ENCODE measurements at regions not wholly inside any gene's neighbourhood (a gene's known extent, or its start where the extent isn't known, plus 50 kb on each side); places are given as distances from the start of the nearest gene placed in this dataset.
A peak's percentile ranks its signal among the peaks of the same experiment; 100 is the strongest.
"Not testable (repeated sequence)": the region's sequence is repeated elsewhere in the genome, so short reads cannot be mapped to it uniquely, and the experiment has no call there.

DNA sequence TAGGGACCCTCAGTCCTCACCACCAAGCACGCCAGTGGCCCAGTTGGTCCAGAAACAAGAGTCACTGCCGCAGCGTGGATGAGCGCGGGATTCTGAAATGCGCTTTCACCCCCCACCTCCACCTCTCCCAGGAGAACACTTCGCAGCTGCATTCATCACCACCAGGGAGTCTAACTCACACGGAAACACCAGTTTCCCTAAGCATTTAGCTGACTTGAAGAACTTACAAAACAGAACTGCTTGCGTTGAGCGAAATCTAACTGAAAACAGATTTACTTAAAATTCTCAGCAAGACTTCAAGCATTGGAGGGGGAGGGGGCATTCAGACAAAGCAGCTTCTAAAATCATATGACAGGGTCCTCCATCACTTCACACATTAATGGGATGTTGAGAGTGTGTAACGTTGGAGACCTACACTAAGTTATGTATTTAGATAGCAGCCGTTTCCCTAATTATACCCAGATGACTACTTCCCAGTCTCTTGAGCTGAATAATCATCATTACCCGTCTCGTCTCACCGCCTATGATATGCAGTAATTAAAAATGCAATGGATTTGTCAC is 258.2 kb upstream of the IRS2 start:
- 78% methylated on average over 15 of the region's 15 CpGs for WGBS
- no peak for TF ChIP-seq YY1 (IDR thresholded peaks at IDR 0.05)
- no peak for TF ChIP-seq RAD21 (IDR thresholded peaks at IDR 0.05)
- TF ChIP-seq, protein P1, sequence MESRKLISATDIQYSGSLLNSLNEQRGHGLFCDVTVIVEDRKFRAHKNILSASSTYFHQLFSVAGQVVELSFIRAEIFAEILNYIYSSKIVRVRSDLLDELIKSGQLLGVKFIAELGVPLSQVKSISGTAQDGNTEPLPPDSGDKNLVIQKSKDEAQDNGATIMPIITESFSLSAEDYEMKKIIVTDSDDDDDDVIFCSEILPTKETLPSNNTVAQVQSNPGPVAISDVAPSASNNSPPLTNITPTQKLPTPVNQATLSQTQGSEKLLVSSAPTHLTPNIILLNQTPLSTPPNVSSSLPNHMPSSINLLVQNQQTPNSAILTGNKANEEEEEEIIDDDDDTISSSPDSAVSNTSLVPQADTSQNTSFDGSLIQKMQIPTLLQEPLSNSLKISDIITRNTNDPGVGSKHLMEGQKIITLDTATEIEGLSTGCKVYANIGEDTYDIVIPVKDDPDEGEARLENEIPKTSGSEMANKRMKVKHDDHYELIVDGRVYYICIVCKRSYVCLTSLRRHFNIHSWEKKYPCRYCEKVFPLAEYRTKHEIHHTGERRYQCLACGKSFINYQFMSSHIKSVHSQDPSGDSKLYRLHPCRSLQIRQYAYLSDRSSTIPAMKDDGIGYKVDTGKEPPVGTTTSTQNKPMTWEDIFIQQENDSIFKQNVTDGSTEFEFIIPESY (IDR thresholded peaks at IDR 0.05): no peak
- H3K9me3 ChIP-seq (ENCODE audit: control insufficient read depth in 4 of 4, low read length in 3 of 4): no peaks in the 10 kb centered on the region
- H3K27me3 ChIP-seq (ENCODE audit: control insufficient read depth in 4 of 4, insufficient read depth in 4 of 4, low read length in 3 of 4): no peaks in the 10 kb centered on the region
- peak overlapping the region; percentile 24 to 31 (median 30) for H3K4me3 ChIP-seq (ENCODE audit: low read depth in 1 of 3, low read length in 3 of 3)
- no peak overlapping the region for H3K9ac ChIP-seq (ENCODE audit: low read depth in 1 of 2, low read length in 2 of 2)
- peak overlapping the region in 1 of 2 donors; percentile 73 for H3K27ac ChIP-seq (ENCODE audit: low read depth in 1 of 2, low read length in 2 of 2)
- H3K36me3 ChIP-seq (ENCODE audit: control insufficient read depth in 4 of 4, insufficient read depth in 3 of 4, low read depth in 1 of 4, low read length in 3 of 4): no peaks in the 10 kb centered on the region
- no peak for DNase-seq (ENCODE audit: low spot score)
- H3K4me1 ChIP-seq (ENCODE audit: control insufficient read depth in 4 of 4, insufficient read depth in 4 of 4, low read length in 3 of 4): peaks cover 10 to 20% (median 15%) of the 10 kb centered on the region in 4 donors

DNA sequence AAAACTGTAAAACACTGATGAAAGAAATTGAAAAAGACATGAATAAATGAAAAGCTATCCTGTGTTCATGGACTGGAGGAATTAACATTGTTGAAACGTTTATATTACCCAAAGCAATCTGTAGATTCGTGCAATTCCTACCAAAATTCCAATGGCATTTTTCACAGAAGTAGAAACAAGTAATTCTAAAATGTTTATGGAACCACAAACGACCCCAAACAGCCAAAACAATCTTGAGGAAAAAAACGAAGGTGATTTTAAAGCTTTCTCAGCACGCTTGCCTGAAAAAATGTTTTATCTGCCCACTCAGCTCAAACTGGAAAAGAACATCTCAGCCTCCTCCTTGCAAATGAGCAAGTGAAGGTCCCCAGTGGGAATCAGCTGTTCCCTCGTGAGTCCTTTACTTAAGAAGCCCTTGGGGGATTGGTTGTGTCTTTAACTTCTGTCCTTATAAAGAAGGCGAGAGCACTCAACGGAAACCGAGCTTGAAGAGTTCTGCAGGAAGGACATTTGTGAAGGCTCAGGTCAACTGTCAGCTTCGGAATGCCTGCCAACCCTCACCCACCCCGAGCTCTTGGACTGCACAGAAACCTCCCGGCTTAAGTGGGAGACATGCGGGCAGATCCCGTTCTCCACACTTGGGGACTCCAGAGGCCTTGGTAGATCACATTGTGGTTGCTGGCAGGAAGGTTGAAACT is 256.0 kb upstream of the IRS2 start:
- Histone ChIP-seq H3K9me3 (ENCODE audit: control insufficient read depth in 4 of 4, low read length in 3 of 4) (no peaks in the 10 kb centered on the region), H3K9ac (ENCODE audit: low read depth in 1 of 2, low read length in 2 of 2) (no peak overlapping the region), H3K36me3 (ENCODE audit: control insufficient read depth in 4 of 4, insufficient read depth in 3 of 4, low read depth in 1 of 4, low read length in 3 of 4) (no peaks in the 10 kb centered on the region), H3K4me3 (ENCODE audit: low read depth in 1 of 3, low read length in 3 of 3) (no peak overlapping the region), H3K4me1 (ENCODE audit: control insufficient read depth in 4 of 4, insufficient read depth in 4 of 4, low read length in 3 of 4) (peaks cover 10 to 15% (median 13%) of the 10 kb centered on the region in 4 donors), H3K27ac (ENCODE audit: low read depth in 1 of 2, low read length in 2 of 2) (no peak overlapping the region), H3K27me3 (ENCODE audit: control insufficient read depth in 4 of 4, insufficient read depth in 4 of 4, low read length in 3 of 4) (no peaks in the 10 kb centered on the region)
- 82% methylated on average over 14 of the region's 14 CpGs for WGBS
- TF ChIP-seq, protein P1 (IDR thresholded peaks at IDR 0.05): no peak
- TF ChIP-seq JUND (IDR thresholded peaks at IDR 0.05) (no peak), FOXA1 (IDR thresholded peaks at IDR 0.05) (no peak), GABPA (IDR thresholded peaks at IDR 0.05 in 1 of 2, conservative IDR thresholded peaks at IDR 0.05 in 1 of 2) (no peak), HNF4G (IDR thresholded peaks at IDR 0.05) (no peak), TAF1 (conservative IDR thresholded peaks at IDR 0.05) (no peak), HNF4A (conservative IDR thresholded peaks at IDR 0.05) (no peak), RAD21 (IDR thresholded peaks at IDR 0.05) (no peak), YY1 (IDR thresholded peaks at IDR 0.05) (no peak), SP1 (IDR thresholded peaks at IDR 0.05) (no peak)
- TF ChIP-seq, protein P2, sequence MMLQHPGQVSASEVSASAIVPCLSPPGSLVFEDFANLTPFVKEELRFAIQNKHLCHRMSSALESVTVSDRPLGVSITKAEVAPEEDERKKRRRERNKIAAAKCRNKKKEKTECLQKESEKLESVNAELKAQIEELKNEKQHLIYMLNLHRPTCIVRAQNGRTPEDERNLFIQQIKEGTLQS (IDR thresholded peaks at IDR 0.05): no peak
- no peak for DNase-seq (ENCODE audit: low spot score)

GRCh38 chr13:110041638-110042037 is 255.3 kb upstream of the IRS2 start:
- not testable (repeated sequence) for DNase-seq (ENCODE audit: low spot score); H3K9ac ChIP-seq (ENCODE audit: low read depth in 1 of 2, low read length in 2 of 2); H3K9me3 ChIP-seq (ENCODE audit: control insufficient read depth in 4 of 4, low read length in 3 of 4); H3K36me3 ChIP-seq (ENCODE audit: control insufficient read depth in 4 of 4, insufficient read depth in 3 of 4, low read depth in 1 of 4, low read length in 3 of 4); H3K4me3 ChIP-seq (ENCODE audit: low read depth in 1 of 3, low read length in 3 of 3); H3K27ac ChIP-seq (ENCODE audit: low read depth in 1 of 2, low read length in 2 of 2); H3K4me1 ChIP-seq (ENCODE audit: control insufficient read depth in 4 of 4, insufficient read depth in 4 of 4, low read length in 3 of 4); H3K27me3 ChIP-seq (ENCODE audit: control insufficient read depth in 4 of 4, insufficient read depth in 4 of 4, low read length in 3 of 4)
- WGBS: 96% methylated on average over 4 of the region's 4 CpGs
